Right atrium auricular region (tissue), 2 donors: ENCODE measurements at regions not wholly inside any gene's neighbourhood (a gene's known extent, or its start where the extent isn't known, plus 50 kb on each side); places are given as distances from the start of the nearest gene placed in this dataset.
"Not testable (repeated sequence)": the region's sequence is repeated elsewhere in the genome, so short reads cannot be mapped to it uniquely, and the experiment has no call there.

Source experiments
- DNase-seq: peaks from one replicate; pipeline ENCODE4 v3.0.0-alpha.2; 2019; ENCODE audit warnings: low spot score
- H3K27ac ChIP-seq, 2 donors: fragments of 200-600 bp; sonication (generic); 1 replicate in 1 of 2; 2 replicates in 1 of 2; pipeline ENCODE4 v1.5.1; 2016 to 2019
- H3K27me3 ChIP-seq, 2 donors: fragments of 200-600 bp; sonication (generic); one replicate each; pipeline versions ENCODE4 v1.5.1 to v1.6.0; 2017 to 2019
- H3K36me3 ChIP-seq: fragments of 200-600 bp; sonication (generic); one replicate; pipeline ENCODE4 v1.5.1; 2016
- H3K4me1 ChIP-seq, 2 donors: fragments of 200-600 bp; sonication (generic); one replicate each; pipeline versions ENCODE4 v1.5.1 to v1.6.0; 2017 to 2019
- H3K4me3 ChIP-seq, 2 donors: fragments of 200-600 bp; sonication (generic); 1 replicate in 1 of 2; 2 replicates in 1 of 2; pipeline ENCODE4 v1.5.1; 2017 to 2019; ENCODE audit warnings: mild to moderate bottlenecking in 1 of 2, moderate library complexity in 1 of 2
- H3K9me3 ChIP-seq, 2 donors: fragments of 200-600 bp; sonication (generic); one replicate each; pipeline ENCODE4 v1.5.1; 2019
- CTCF ChIP-seq, 2 donors: fragments of 200-600 bp; sonication (generic); IDR thresholded peaks; one replicate each; pipeline ENCODE4 v1.5.1; 2019; ENCODE audit warnings: antibody characterized with exemption in 2 of 2

GRCh38 chr9:34773306-34773910 lies 63.5 kb upstream of the CCL21 start:
- DNase-seq, result no peak
- TF ChIP-seq CTCF (IDR thresholded peaks at IDR 0.05), result no peak
- H3K9me3 ChIP-seq, result peaks cover 0 to 8% of the 10 kb centered on the region in 2 donors
- no peaks in the 10 kb centered on the region for H3K36me3 ChIP-seq
- H3K27ac ChIP-seq, result no peak overlapping the region
- no peaks in the 10 kb centered on the region for H3K4me1 ChIP-seq
- no peak overlapping the region for H3K4me3 ChIP-seq
- H3K27me3 ChIP-seq, result no peaks in the 10 kb centered on the region

- Histone ChIP-seq H3K27me3 (no peaks in the 10 kb centered on the region), H3K4me3 (no peak overlapping the region), H3K9me3 (peaks cover 0 to 7% of the 10 kb centered on the region in 2 donors), H3K4me1 (no peaks in the 10 kb centered on the region), H3K27ac (no peak overlapping the region), H3K36me3 (no peaks in the 10 kb centered on the region)
- no peak for DNase-seq
- TF ChIP-seq CTCF (IDR thresholded peaks at IDR 0.05), result no peak
Observed at GRCh38 chr9:34771007-34771406, 61.1 kb upstream of the CCL21 start.

GRCh38 chr9:34767087-34767486 lies 57.2 kb upstream of the CCL21 start:
- H3K27ac ChIP-seq, DNase-seq, H3K36me3 ChIP-seq, H3K27me3 ChIP-seq, H3K9me3 ChIP-seq, H3K4me1 ChIP-seq, H3K4me3 ChIP-seq: not testable (repeated sequence)

- not testable (repeated sequence) for H3K9me3 ChIP-seq, H3K27ac ChIP-seq, DNase-seq, H3K4me3 ChIP-seq, H3K4me1 ChIP-seq, H3K36me3 ChIP-seq, H3K27me3 ChIP-seq
- peak; percentile 39 to 70 for TF ChIP-seq CTCF (IDR thresholded peaks at IDR 0.05)
Observed at GRCh38 chr9:34760196-34761040, 50.5 kb upstream of the CCL21 start.
